T1000 (cell line): ENCODE measurements at regions not wholly inside any gene's neighbourhood (a gene's known extent, or its start where the extent isn't known, plus 50 kb on each side); places are given as distances from the start of the nearest gene placed in this dataset.
"Not testable (repeated sequence)": the region's sequence is repeated elsewhere in the genome, so short reads cannot be mapped to it uniquely, and the experiment has no call there.

Experiments used
- DNase-seq: peaks from one replicate; lab custom pipeline; 2025; ENCODE audit warnings: mixed read lengths; lab: John Stamatoyannopoulos, UW

DNA sequence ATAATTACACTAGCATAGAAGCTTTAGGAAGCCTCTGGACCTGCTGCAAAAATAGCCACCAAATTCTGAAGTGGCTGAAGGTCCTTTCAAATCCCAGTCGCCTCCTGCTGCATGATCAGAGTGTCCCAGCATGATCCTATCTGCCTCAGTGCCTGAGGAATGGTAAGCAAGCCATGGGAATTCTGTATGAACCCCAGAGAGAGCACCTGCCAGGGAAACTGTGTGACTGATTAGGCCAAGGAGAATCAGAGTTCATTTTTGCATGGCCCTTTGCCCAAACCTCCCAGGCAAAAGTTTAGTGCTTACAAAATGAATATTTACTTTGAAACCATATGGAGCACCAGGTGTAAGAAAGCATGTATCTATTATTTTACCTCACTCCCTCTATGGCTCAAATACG, 221.4 kb downstream of the ARL4C start:
- DNase-seq, result no peak

DNA sequence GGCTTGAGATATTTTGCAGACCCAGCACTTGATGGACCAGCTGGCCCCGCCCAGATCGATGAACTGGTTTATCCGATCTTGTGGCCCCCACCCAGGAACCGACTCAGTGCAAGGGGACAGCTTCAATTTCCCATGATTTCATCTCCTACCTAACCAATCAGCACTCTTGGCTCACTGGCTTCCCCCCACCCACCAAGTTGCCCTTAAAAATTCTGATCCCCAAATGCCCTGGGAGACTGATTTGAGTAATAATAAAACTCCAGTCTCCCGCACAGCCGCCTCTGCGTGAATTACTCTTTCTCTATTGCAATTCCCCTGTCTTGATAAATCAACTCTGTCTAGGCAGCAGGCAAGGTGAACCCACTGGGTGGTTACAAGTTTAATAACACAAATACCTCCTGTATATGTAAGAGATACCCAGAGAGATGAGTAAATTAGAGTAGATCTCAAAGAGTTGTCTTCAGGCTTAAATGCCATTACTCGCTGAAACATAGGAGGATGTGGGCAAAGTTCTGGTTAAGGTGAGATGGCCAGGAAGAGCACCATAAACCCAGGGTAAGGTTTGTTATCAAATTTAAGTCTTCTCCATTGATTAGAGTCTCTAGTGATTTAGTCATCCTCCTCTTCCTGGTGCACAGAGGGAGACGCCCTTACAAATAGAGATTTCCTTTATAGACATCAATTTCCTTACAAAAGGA, 222.8 kb downstream of the ARL4C start:
- no peak for DNase-seq

GRCh38 chr2:234272069-234272850, 221.8 kb downstream of the SPP2 start:
- no peak for DNase-seq

GRCh38 chr2:234271338-234271737, 220.8 kb downstream of the SPP2 start:
- no peak for DNase-seq

GRCh38 chr2:234269769-234270204, 219.3 kb downstream of the SPP2 start:
- no peak for DNase-seq

- DNase-seq, result no peak
Measured at GRCh38 chr2:234267534-234267933, 217.0 kb downstream of the SPP2 start.

DNA sequence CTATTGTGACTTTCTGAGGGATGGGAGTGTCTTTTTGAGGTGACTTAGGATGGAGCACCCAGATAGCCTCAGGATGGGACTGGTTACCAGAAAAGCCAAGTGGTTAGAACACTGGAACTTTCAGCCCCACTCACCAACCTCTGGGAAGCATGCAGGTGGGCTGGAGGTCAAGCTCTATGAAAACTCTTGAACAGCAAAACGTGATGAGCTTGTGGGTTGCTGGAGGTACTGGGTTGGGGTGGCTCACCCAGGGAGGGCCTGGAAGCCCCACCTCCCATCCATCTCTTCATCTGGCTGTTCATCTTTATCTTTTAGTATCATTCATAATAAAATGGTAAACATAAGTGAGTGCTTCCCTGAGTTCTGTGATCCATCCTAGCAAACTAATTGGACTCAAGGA, 216.4 kb downstream of the SPP2 start:
- no peak for DNase-seq

- no peak for DNase-seq
Measured at GRCh38 chr2:234265206-234265605, 214.7 kb downstream of the SPP2 start.

- no peak for DNase-seq
Measured at GRCh38 chr2:234261736-234262135, 211.2 kb downstream of the SPP2 start.

DNA sequence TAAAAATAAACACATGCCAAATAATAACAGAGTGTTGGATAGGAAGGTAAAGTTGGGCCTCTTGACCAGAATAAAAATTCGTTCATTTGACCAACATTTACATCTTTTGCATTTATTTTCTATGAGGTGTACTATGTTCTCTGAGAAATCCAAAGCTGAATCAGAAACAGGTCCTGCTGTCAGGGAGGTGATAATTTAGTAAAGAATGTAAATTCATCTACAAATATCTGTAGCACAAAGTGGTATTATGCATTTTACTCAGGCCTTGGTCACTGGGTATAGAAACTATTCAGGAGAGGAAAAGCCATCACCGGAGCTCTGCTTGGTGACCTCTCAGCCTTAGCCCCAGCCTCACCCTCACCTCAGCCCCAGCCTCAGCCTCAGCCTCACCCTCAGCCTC, 208.9 kb downstream of the SPP2 start:
- DNase-seq, result no peak

- DNase-seq, result no peak
Measured at GRCh38 chr2:234258562-234259141, 208.2 kb downstream of the SPP2 start.

GRCh38 chr2:234257859-234258561, 207.5 kb downstream of the SPP2 start:
- peak; percentile 70 for DNase-seq

DNA sequence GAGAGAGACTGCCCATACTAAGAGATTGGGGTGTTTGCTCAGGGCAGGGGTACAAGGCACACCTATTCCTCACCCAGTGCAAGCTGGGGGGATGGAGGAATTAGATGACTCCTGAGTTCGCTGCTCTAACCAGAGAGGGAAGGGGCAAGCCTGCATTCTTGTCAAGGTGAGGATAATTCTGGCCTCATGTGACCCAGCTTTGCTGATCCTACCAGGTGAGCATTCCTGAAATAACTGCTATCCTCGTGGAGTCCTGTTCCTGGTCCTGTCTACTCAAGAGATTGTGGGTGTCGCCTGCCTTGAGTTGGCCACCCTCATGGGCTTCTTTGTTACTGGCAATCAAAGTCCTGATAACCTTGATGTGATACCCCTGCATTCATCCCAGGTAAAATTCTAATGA, 206.0 kb downstream of the SPP2 start:
- no peak for DNase-seq

GRCh38 chr2:234254783-234255521, 204.4 kb downstream of the SPP2 start:
- DNase-seq, result no peak

DNA sequence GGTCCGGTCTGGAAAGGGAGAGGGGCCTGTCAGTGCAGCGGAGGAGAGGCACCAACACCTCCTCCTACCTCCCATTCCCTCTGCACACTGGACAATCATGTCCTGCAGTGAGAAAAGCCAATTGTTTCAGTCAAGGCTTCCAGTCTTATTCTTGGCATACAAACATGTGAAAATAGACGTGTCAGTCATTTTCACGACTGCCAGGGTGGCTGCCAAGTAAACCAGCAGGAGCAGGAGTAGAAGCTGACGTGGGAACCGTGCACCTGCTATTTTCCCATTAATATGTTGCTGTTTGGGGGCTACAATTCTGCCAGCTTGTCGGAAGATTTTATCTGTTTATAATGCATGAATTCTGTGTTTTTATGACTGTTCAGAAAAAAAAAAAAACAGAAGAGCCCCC, 202.3 kb downstream of the SPP2 start:
- no peak for DNase-seq

DNA sequence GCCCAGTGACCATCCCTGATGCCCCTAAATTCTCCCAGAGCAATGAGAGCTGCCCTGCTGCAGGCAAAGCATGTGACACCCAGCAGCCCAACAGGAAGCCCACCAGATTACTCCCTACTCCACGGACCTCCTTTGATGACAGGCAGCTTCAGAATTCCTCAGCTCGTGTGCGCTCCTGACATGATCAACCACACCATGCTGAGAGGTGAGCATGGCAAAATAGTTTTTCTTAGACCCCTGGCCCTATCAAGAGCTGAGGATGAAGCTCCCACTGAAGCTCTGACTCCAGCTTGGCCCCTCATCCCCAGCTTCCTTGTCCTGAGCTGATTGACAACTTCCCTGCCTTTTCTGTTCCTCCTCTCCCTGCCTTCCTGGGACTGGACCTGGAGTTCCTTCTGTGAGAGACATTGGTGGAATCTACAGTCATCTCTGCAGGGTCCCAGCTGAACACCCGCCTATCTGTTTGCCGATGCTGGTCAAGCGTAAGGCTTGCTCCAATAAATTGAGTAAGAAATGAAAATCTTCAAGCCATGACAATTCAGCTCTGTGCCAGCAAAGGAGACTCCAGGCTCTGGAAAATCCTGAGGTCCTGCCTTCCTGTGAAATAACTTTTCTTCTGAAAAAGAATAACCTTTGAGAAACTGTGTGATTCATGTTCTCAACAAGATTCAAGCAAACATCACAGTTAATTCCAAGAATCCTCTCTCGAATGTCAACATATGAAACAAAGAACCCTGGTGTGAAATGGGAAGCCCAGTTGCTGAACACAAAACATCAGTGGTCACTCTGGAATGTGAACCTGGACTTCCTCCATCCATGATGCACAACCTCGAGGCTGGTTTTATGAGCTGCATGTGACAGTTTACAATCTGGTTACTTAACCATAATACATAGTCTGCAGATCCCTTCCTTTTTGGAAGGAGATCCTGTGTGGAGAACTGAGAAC, 201.1 kb downstream of the SPP2 start:
- DNase-seq, result peak; percentile 56

- DNase-seq, result no peak
Measured at GRCh38 chr2:234250926-234251325, 200.4 kb downstream of the SPP2 start.

DNA sequence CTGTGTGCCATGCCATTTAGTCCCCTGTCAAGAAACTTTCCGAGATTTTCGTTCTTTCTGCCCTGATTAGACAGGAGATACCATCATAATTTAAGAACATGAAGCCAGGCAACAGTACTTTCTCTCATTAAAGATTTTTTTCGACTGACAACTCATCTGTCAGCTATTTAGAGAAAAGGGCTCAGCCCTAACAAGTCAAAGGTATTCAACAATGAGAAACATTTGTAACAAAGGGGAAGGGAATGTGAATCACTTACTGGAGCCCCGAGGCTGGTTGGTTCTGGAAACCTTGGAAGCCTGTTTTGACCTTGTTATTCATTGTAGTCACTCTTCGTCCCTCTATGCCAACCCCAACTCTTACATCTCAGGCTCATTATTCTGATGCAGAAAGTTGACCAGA, 199.4 kb downstream of the SPP2 start:
- DNase-seq, result no peak

DNA sequence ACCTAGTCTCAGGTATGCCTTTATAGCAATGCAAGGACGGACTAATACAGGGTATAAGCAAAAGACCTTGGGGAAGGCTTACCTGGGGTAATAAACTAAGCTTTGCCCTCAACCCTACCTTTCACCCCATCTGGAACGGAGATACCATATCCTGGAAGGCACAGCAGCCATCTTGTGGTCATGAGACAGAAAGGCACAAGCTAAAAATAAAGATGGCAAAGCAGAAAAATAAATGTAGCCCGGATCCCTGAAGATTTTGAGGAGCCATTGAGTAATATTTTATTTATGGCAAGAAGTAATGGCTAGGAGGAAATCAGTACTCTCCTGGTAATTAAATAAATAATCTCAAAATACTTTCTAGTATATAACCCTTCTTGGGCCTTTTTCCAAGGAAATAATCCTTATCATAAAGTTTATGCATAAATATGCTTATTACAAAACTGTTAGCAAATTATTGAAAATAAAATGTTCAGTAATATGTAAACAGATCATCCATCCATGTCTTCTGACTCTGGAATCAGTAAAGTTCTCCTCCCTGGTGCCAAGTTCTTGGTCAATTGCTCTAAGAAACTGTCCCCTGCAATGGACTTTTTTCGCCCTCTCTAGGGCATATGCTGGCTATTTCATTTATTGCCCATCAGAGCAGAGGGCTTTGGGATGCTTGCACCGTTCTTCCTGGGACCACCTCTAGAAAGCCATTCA, 198.7 kb downstream of the SPP2 start:
- no peak for DNase-seq

DNA sequence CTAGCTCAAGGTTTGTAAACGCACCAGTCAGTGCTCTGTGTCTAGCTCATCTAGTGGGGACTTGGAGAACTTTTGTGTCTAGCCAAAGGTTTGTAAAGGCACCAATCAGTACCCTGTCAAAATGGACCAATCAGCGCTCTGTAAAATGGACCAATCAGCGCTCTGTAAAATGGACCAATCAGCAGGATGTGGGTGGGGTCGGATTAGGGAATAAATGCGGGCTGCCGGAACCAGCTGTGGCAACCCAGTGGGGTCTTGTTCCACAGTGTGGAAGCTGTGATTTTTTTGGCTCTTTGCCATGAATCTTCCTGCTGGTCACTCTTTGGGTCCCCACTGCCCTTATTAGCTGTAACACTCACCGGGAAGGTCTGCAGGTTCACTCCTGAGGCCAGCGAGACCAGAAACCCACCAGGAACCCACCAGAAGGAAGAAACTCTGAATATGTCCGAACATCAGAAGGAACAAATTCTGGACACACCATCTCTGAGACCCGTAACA, 197.8 kb downstream of the SPP2 start:
- DNase-seq, result not testable (repeated sequence)
